HFFc6 (cell line): ENCODE measurements at regions not wholly inside any gene's neighbourhood (a gene's known extent, or its start where the extent isn't known, plus 50 kb on each side); places are given as distances from the start of the nearest gene placed in this dataset.
"Not testable (repeated sequence)": the region's sequence is repeated elsewhere in the genome, so short reads cannot be mapped to it uniquely, and the experiment has no call there.

ENCODE experiments used
- DNase-seq: peaks from one replicate; pipeline ENCODE4 v3.0.0-alpha.2; 2018
- H3K27ac Mint-ChIP-seq: 2 replicates; pipeline ENCODE4 v1.8.0; 2020; ENCODE audit warnings: mild to moderate bottlenecking, mixed read lengths
- H3K27me3 Mint-ChIP-seq: 2 replicates; pipeline ENCODE4 v1.8.0; 2021; ENCODE audit warnings: mild to moderate bottlenecking, moderate library complexity, mixed read lengths; ENCODE audit not compliant: insufficient read depth
- H3K36me3 Mint-ChIP-seq: 2 replicates; pipeline ENCODE4 v1.8.0; 2021; ENCODE audit warnings: low read depth, mixed read lengths
- H3K4me1 Mint-ChIP-seq: 2 replicates; pipeline ENCODE4 v1.8.0; 2020; ENCODE audit warnings: low read depth, mixed read lengths
- H3K4me3 Mint-ChIP-seq: 2 replicates; pipeline ENCODE4 v1.8.0; 2020; ENCODE audit warnings: mild to moderate bottlenecking, moderate library complexity, mixed read lengths
- H3K9me3 Mint-ChIP-seq: 2 replicates; pipeline ENCODE4 v1.8.0; 2020; ENCODE audit warnings: mild to moderate bottlenecking, mixed read lengths
- CTCF ChIP-seq: fragments of 200-600 bp; sonication (generic); IDR thresholded peaks from 2 replicates; pipeline ENCODE4 v1.5.0; 2021; ENCODE audit warnings: antibody characterized with exemption, mild to moderate bottlenecking

GRCh38 chr5:163252950-163253349 lies 184.4 kb upstream of the CCNG1 start:
- no peak overlapping the region for H3K27ac Mint-ChIP-seq
- no peak overlapping the region for H3K4me3 Mint-ChIP-seq
- H3K9me3 Mint-ChIP-seq: peaks cover 21% of the 10 kb centered on the region
- H3K27me3 Mint-ChIP-seq: no peaks in the 10 kb centered on the region
- no peak for TF ChIP-seq CTCF
- H3K4me1 Mint-ChIP-seq: no peaks in the 10 kb centered on the region
- H3K36me3 Mint-ChIP-seq: no peaks in the 10 kb centered on the region
- DNase-seq: no peak

- no peak for TF ChIP-seq CTCF
- no peak for DNase-seq
- no peak overlapping the region for H3K4me3 Mint-ChIP-seq
- no peaks in the 10 kb centered on the region for H3K27me3 Mint-ChIP-seq
- no peaks in the 10 kb centered on the region for H3K36me3 Mint-ChIP-seq
- no peaks in the 10 kb centered on the region for H3K4me1 Mint-ChIP-seq
- no peak overlapping the region for H3K27ac Mint-ChIP-seq
- H3K9me3 Mint-ChIP-seq: peaks cover 23% of the 10 kb centered on the region
Observed at GRCh38 chr5:163259495-163259894, 177.9 kb upstream of the CCNG1 start.

- no peaks in the 10 kb centered on the region for H3K36me3 Mint-ChIP-seq
- H3K27me3 Mint-ChIP-seq: no peaks in the 10 kb centered on the region
- H3K4me3 Mint-ChIP-seq: no peak overlapping the region
- no peaks in the 10 kb centered on the region for H3K4me1 Mint-ChIP-seq
- no peak overlapping the region for H3K27ac Mint-ChIP-seq
- no peak for DNase-seq
- H3K9me3 Mint-ChIP-seq: peaks cover 23% of the 10 kb centered on the region
- no peak for TF ChIP-seq CTCF
Observed at GRCh38 chr5:163260471-163260870, 176.9 kb upstream of the CCNG1 start.

- no peak for TF ChIP-seq CTCF
- H3K9me3 Mint-ChIP-seq: peaks cover 23% of the 10 kb centered on the region
- H3K4me3 Mint-ChIP-seq: no peak overlapping the region
- DNase-seq: no peak
- H3K27me3 Mint-ChIP-seq: no peaks in the 10 kb centered on the region
- no peaks in the 10 kb centered on the region for H3K4me1 Mint-ChIP-seq
- no peaks in the 10 kb centered on the region for H3K36me3 Mint-ChIP-seq
- H3K27ac Mint-ChIP-seq: no peak overlapping the region
Observed at GRCh38 chr5:163260961-163261360, 176.4 kb upstream of the CCNG1 start.

GRCh38 chr5:163261647-163262269 lies 175.6 kb upstream of the CCNG1 start:
- Mint-ChIP-seq H3K36me3 (no peaks in the 10 kb centered on the region), H3K27me3 (no peaks in the 10 kb centered on the region), H3K9me3 (peaks cover 23% of the 10 kb centered on the region), H3K27ac (no peak overlapping the region), H3K4me1 (no peaks in the 10 kb centered on the region), H3K4me3 (no peak overlapping the region)
- no peak for TF ChIP-seq CTCF
- DNase-seq: no peak

GRCh38 chr5:163266249-163266648 lies 171.1 kb upstream of the CCNG1 start:
- H3K4me3 Mint-ChIP-seq, H3K27ac Mint-ChIP-seq, H3K36me3 Mint-ChIP-seq, DNase-seq, H3K27me3 Mint-ChIP-seq, H3K4me1 Mint-ChIP-seq: not testable (repeated sequence)
- H3K9me3 Mint-ChIP-seq: peaks cover 18% of the 10 kb centered on the region
